ENCODE measurements at regions not wholly inside any gene's neighbourhood (a gene's known extent, or its start where the extent isn't known, plus 50 kb on each side); places are given as distances from the start of the nearest gene placed in this dataset.

DNA sequence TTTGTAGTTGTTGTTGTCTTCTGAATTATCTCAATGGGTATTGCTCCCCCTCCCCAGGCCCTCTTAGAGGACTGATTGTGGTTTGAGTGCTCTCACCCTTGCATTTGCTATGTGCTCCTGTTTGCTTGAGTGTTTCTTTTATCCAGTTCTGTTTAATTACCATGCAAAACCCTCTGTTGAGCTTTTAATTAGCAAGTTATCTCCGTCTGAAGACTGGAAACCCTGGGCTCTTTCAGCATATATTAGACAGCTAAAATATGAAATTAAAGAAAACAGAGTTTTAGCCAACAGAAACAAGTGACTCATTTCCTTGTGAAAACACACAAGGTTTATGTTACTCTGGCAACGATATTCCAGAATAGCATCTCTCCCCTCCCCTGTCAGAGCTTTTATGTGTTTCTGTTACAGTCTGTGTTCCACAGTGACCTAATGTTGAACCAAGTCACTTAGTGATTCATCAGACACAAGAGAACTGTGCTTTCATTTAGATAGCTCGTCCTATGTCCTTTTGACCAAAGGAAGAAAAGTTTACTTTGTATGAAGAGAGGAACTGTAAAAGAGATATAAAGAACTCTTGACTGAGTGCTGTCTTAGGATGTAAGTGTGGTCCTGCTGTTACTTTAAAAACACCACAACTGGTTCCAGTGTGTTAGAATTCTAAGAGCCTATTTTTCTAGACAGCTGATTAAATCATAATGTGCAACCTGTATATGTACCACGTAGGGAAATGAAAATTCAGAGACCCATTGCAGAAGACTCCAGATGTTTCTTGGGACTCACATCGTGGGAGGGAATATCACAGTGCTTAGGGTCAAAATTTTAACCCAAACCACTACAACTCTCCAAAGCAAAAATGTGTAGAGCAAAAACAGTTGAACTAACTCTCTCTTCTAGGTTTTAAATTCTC is 172.8 kb upstream of the RBMS1 start:
- no peaks in the 10 kb centered on the region for H3K36me3 ChIP-seq (ENCODE audit: insufficient read depth, low read length)
- H3K4me1 Mint-ChIP-seq (ENCODE audit: low read depth), result peaks cover 19% of the 10 kb centered on the region
- peak overlapping the region; percentile 29 for H3K27ac Mint-ChIP-seq
- ChIA-PET POLR2A (no interaction called here), CTCF (interaction anchor here (0.7 kb wide), 1 partner anchor 16 kb away, joined by 4 read pairs; no protein-coding TSS in a partner anchor)
- intact Hi-C loops (cut with DNase I, micrococcal nuclease), result no loop called here
- H3K4me1 ChIP-seq (ENCODE audit: insufficient read depth, low read length), result no peaks in the 10 kb centered on the region
- no peak overlapping the region for H3K27ac ChIP-seq (ENCODE audit: low read depth in 1 of 2, low read length in 2 of 2)
- DNase-seq (peak in 3 of 14 experiments; percentile 40 to 62 (median 50)), ATAC-seq (ENCODE audit: poor library complexity) (peak; percentile 87)
- no peaks in the 10 kb centered on the region for H3K9me3 ChIP-seq (ENCODE audit: control insufficient read depth in 1 of 2, insufficient read depth in 1 of 2, low read length in 2 of 2)
- H3K27me3 ChIP-seq (ENCODE audit: control insufficient read depth in 1 of 2, insufficient read depth in 2 of 2, low read length in 2 of 2), result no peaks in the 10 kb centered on the region
- H3K9me3 Mint-ChIP-seq, result no peaks in the 10 kb centered on the region
- H3K4me3 ChIP-seq (ENCODE audit: low read length), result no peak overlapping the region
- H3K36me3 Mint-ChIP-seq (ENCODE audit: low read depth), result no peaks in the 10 kb centered on the region
- no peak overlapping the region for H3K4me3 Mint-ChIP-seq
- TF ChIP-seq, protein P1, sequence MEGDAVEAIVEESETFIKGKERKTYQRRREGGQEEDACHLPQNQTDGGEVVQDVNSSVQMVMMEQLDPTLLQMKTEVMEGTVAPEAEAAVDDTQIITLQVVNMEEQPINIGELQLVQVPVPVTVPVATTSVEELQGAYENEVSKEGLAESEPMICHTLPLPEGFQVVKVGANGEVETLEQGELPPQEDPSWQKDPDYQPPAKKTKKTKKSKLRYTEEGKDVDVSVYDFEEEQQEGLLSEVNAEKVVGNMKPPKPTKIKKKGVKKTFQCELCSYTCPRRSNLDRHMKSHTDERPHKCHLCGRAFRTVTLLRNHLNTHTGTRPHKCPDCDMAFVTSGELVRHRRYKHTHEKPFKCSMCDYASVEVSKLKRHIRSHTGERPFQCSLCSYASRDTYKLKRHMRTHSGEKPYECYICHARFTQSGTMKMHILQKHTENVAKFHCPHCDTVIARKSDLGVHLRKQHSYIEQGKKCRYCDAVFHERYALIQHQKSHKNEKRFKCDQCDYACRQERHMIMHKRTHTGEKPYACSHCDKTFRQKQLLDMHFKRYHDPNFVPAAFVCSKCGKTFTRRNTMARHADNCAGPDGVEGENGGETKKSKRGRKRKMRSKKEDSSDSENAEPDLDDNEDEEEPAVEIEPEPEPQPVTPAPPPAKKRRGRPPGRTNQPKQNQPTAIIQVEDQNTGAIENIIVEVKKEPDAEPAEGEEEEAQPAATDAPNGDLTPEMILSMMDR (IDR thresholded peaks at IDR 0.05), result no peak
- H3K27me3 Mint-ChIP-seq, result no peaks in the 10 kb centered on the region

DNA sequence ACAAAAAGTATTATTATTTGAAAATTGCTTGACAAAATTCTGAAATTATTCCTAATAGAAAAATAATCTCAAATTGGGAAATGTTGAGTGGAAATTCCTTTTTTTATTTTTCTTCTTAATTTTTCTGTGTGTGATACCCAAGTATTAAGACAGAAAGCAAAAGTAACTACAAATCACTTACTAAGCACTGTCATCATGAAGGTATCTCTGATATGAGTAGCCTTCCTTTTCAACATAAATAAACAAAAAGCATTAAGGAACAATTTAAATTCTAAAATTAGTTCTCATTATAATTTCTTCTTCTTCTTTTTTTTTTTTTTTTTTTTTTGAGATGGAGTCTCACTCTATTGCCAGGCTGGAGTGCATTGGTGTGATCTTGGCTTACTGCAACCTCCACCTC is 174.2 kb upstream of the RBMS1 start:
- H3K9me3 Mint-ChIP-seq, result no peaks in the 10 kb centered on the region
- DNase-seq, result no peak
- CTCF ChIA-PET, result no interaction called here

DNA sequence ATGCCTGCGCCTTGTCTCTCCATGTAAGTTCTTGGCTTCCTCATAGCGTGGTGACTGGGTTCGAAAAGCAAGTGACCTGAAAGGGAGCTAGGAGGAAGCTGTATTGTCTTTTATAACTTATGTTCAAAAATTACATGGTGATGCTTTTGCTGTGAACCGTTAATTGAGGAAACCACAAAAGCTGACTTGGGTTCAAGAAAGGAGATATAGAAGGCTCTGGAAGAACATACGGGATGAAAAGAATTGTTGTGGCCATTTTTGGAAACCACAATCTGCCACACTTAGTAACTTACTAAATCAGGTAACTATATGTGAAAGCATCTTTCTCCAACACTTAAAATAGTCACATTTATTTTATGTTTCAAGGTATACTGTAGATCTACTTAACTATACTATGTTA is 177.0 kb upstream of the RBMS1 start:
- Mint-ChIP-seq H3K36me3 (ENCODE audit: low read depth) (no peaks in the 10 kb centered on the region), H3K27ac (no peak overlapping the region), H3K9me3 (no peaks in the 10 kb centered on the region), H3K4me1 (ENCODE audit: low read depth) (peaks cover 19% of the 10 kb centered on the region), H3K27me3 (no peaks in the 10 kb centered on the region), H3K4me3 (no peak overlapping the region)
- H3K36me3 ChIP-seq (ENCODE audit: insufficient read depth, low read length), result no peaks in the 10 kb centered on the region
- ChIA-PET CTCF (no interaction called here), POLR2A (no interaction called here)
- ATAC-seq (ENCODE audit: poor library complexity), result no peak
- intact Hi-C loops (cut with DNase I, micrococcal nuclease), result no loop called here
- TF ChIP-seq, protein P1 (IDR thresholded peaks at IDR 0.05), result no peak
- no peak overlapping the region for H3K4me3 ChIP-seq (ENCODE audit: low read length)
- no peaks in the 10 kb centered on the region for H3K9me3 ChIP-seq (ENCODE audit: control insufficient read depth in 1 of 2, insufficient read depth in 1 of 2, low read length in 2 of 2)
- H3K27me3 ChIP-seq (ENCODE audit: control insufficient read depth in 1 of 2, insufficient read depth in 2 of 2, low read length in 2 of 2), result no peaks in the 10 kb centered on the region
- no peaks in the 10 kb centered on the region for H3K4me1 ChIP-seq (ENCODE audit: insufficient read depth, low read length)
- H3K27ac ChIP-seq (ENCODE audit: low read depth in 1 of 2, low read length in 2 of 2), result no peak overlapping the region
- DNase-seq, result no peak

More for the DNA sequence above, 174.2 kb upstream of the RBMS1 start:
- Mint-ChIP-seq H3K36me3 (ENCODE audit: low read depth) (no peaks in the 10 kb centered on the region), H3K4me1 (ENCODE audit: low read depth) (peaks cover 19% of the 10 kb centered on the region), H3K27ac (no peak overlapping the region), H3K27me3 (no peaks in the 10 kb centered on the region), H3K4me3 (no peak overlapping the region)
- Histone ChIP-seq H3K27me3 (ENCODE audit: control insufficient read depth in 1 of 2, insufficient read depth in 2 of 2, low read length in 2 of 2) (no peaks in the 10 kb centered on the region), H3K4me3 (ENCODE audit: low read length) (no peak overlapping the region), H3K4me1 (ENCODE audit: insufficient read depth, low read length) (no peaks in the 10 kb centered on the region), H3K9me3 (ENCODE audit: control insufficient read depth in 1 of 2, insufficient read depth in 1 of 2, low read length in 2 of 2) (no peaks in the 10 kb centered on the region), H3K36me3 (ENCODE audit: insufficient read depth, low read length) (no peaks in the 10 kb centered on the region), H3K27ac (ENCODE audit: low read depth in 1 of 2, low read length in 2 of 2) (no peak overlapping the region)
- intact Hi-C loops (cut with DNase I, micrococcal nuclease), result no loop called here
- TF ChIP-seq, protein P1 (IDR thresholded peaks at IDR 0.05), result no peak
- ATAC-seq (ENCODE audit: poor library complexity), result no peak
- POLR2A ChIA-PET, result no interaction called here
